ENCODE measurements at regions not wholly inside any gene's neighbourhood (a gene's known extent, or its start where the extent isn't known, plus 50 kb on each side); places are given as distances from the start of the nearest gene placed in this dataset.
"Not testable (repeated sequence)": the region's sequence is repeated elsewhere in the genome, so short reads cannot be mapped to it uniquely, and the experiment has no call there.

GRCh38 chr4:147182041-147182440, 236.4 kb upstream of the TTC29 start:
- in situ Hi-C loops (cut with HindIII; ENCODE audit: low pct_unique_long_range_greater_than_20kb, low sequenced_read_pairs), result no loop called here
- DNase-seq (ENCODE audit: low read depth, low spot score), result no peak

GRCh38 chr4:147192679-147193078, 247.0 kb upstream of the TTC29 start:
- DNase-seq (ENCODE audit: low read depth, low spot score), result no peak
- in situ Hi-C loops (cut with HindIII; ENCODE audit: low pct_unique_long_range_greater_than_20kb, low sequenced_read_pairs), result no loop called here

- in situ Hi-C loops (cut with HindIII; ENCODE audit: low pct_unique_long_range_greater_than_20kb, low sequenced_read_pairs), result no loop called here
- no peak for DNase-seq (ENCODE audit: low read depth, low spot score)
Observed at GRCh38 chr4:147194114-147194513, 248.4 kb upstream of the TTC29 start.

- in situ Hi-C loops (cut with HindIII; ENCODE audit: low pct_unique_long_range_greater_than_20kb, low sequenced_read_pairs), result no loop called here
- no peak for DNase-seq (ENCODE audit: low read depth, low spot score)
Observed at GRCh38 chr4:147194604-147195003, 248.9 kb upstream of the TTC29 start.

GRCh38 chr4:147195386-147195785, 249.7 kb upstream of the TTC29 start:
- in situ Hi-C loops (cut with HindIII; ENCODE audit: low pct_unique_long_range_greater_than_20kb, low sequenced_read_pairs), result no loop called here

GRCh38 chr4:147198411-147199051, 252.9 kb upstream of the TTC29 start:
- no peak for DNase-seq (ENCODE audit: low read depth, low spot score)
- in situ Hi-C loops (cut with HindIII; ENCODE audit: low pct_unique_long_range_greater_than_20kb, low sequenced_read_pairs), result no loop called here

More at GRCh38 chr4:147195386-147195785, 249.7 kb upstream of the TTC29 start:
- no peak for DNase-seq (ENCODE audit: low read depth, low spot score)

- in situ Hi-C loops (cut with HindIII; ENCODE audit: low pct_unique_long_range_greater_than_20kb, low sequenced_read_pairs), result no loop called here
Observed at GRCh38 chr4:147201016-147201415, 255.4 kb upstream of the TTC29 start.

GRCh38 chr4:147206807-147207206, 261.1 kb upstream of the TTC29 start:
- DNase-seq (ENCODE audit: low read depth, low spot score), result no peak
- in situ Hi-C loops (cut with HindIII; ENCODE audit: low pct_unique_long_range_greater_than_20kb, low sequenced_read_pairs), result no loop called here

More at GRCh38 chr4:147201016-147201415, 255.4 kb upstream of the TTC29 start:
- DNase-seq (ENCODE audit: low read depth, low spot score), result no peak

GRCh38 chr4:147207911-147208310, 262.2 kb upstream of the TTC29 start:
- DNase-seq (ENCODE audit: low read depth, low spot score), result no peak
- in situ Hi-C loops (cut with HindIII; ENCODE audit: low pct_unique_long_range_greater_than_20kb, low sequenced_read_pairs), result no loop called here

GRCh38 chr4:147217655-147218054, 263.2 kb upstream of the EDNRA start:
- DNase-seq (ENCODE audit: low read depth, low spot score), result no peak
- in situ Hi-C loops (cut with HindIII; ENCODE audit: low pct_unique_long_range_greater_than_20kb, low sequenced_read_pairs), result no loop called here

- in situ Hi-C loops (cut with HindIII; ENCODE audit: low pct_unique_long_range_greater_than_20kb, low sequenced_read_pairs), result no loop called here
- DNase-seq (ENCODE audit: low read depth, low spot score), result no peak
Observed at GRCh38 chr4:147219145-147219544, 261.8 kb upstream of the EDNRA start.

GRCh38 chr4:147220833-147221232, 260.1 kb upstream of the EDNRA start:
- no peak for DNase-seq (ENCODE audit: low read depth, low spot score)
- in situ Hi-C loops (cut with HindIII; ENCODE audit: low pct_unique_long_range_greater_than_20kb, low sequenced_read_pairs), result no loop called here

- in situ Hi-C loops (cut with HindIII; ENCODE audit: low pct_unique_long_range_greater_than_20kb, low sequenced_read_pairs), result no loop called here
- no peak for DNase-seq (ENCODE audit: low read depth, low spot score)
Observed at GRCh38 chr4:147222906-147223305, 258.0 kb upstream of the EDNRA start.

GRCh38 chr4:147223576-147223975, 257.3 kb upstream of the EDNRA start:
- DNase-seq (ENCODE audit: low read depth, low spot score), result no peak
- in situ Hi-C loops (cut with HindIII; ENCODE audit: low pct_unique_long_range_greater_than_20kb, low sequenced_read_pairs), result no loop called here

- in situ Hi-C loops (cut with HindIII; ENCODE audit: low pct_unique_long_range_greater_than_20kb, low sequenced_read_pairs), result no loop called here
- no peak for DNase-seq (ENCODE audit: low read depth, low spot score)
Observed at GRCh38 chr4:147236806-147237205, 244.1 kb upstream of the EDNRA start.

- DNase-seq (ENCODE audit: low read depth, low spot score), result no peak
- in situ Hi-C loops (cut with HindIII; ENCODE audit: low pct_unique_long_range_greater_than_20kb, low sequenced_read_pairs), result no loop called here
Observed at GRCh38 chr4:147244786-147245185, 236.1 kb upstream of the EDNRA start.

- in situ Hi-C loops (cut with HindIII; ENCODE audit: low pct_unique_long_range_greater_than_20kb, low sequenced_read_pairs), result no loop called here
- DNase-seq (ENCODE audit: low read depth, low spot score), result no peak
Observed at GRCh38 chr4:147246096-147246495, 234.8 kb upstream of the EDNRA start.

- DNase-seq (ENCODE audit: low read depth, low spot score); in situ Hi-C loops (cut with HindIII; ENCODE audit: low pct_unique_long_range_greater_than_20kb, low sequenced_read_pairs): not testable (repeated sequence)
Observed at GRCh38 chr4:147246528-147246927, 234.4 kb upstream of the EDNRA start.

- DNase-seq (ENCODE audit: low read depth, low spot score), result no peak
- in situ Hi-C loops (cut with HindIII; ENCODE audit: low pct_unique_long_range_greater_than_20kb, low sequenced_read_pairs), result no loop called here
Observed at GRCh38 chr4:147247579-147247978, 233.3 kb upstream of the EDNRA start.

- in situ Hi-C loops (cut with HindIII; ENCODE audit: low pct_unique_long_range_greater_than_20kb, low sequenced_read_pairs), result no loop called here
- DNase-seq (ENCODE audit: low read depth, low spot score), result no peak
Observed at GRCh38 chr4:147250062-147250461, 230.8 kb upstream of the EDNRA start.
